HCT116 (cell line): ENCODE measurements at regions not wholly inside any gene's neighbourhood (a gene's known extent, or its start where the extent isn't known, plus 50 kb on each side); places are given as distances from the start of the nearest gene placed in this dataset.

ENCODE experiments used
- ATAC-seq: fragments of 200-7000 bp; cut with Tn5 transposase; 2 replicates; pipeline ENCODE4 v1.9.1; 2020; ENCODE audit warnings: mild to moderate bottlenecking, moderate library complexity
- BruUV-seq: library from RNA; stranded (reverse); fragments of 400-500 nt; replicated peaks from 2 replicates; lab custom pipeline; 2021; lab: Mats Ljungman, UMichigan
- CTCF ChIA-PET: fragments of 300-600 bp; sonication (Branson Sonifier 250); formaldehyde crosslinking; loops from one replicate; lab custom pipeline; 2021; ENCODE audit warnings: antibody characterized with exemption; lab: Charles Lee
- POLR2A ChIA-PET: fragments of 300-600, 350-600 bp; sonication (Branson Sonifier 250); formaldehyde crosslinking; loops from one replicate; lab custom pipeline; 2021; ENCODE audit warnings: antibody characterized with exemption; lab: Charles Lee
- RAD21 ChIA-PET, 2 experiments: fragments of 300-600 bp; sonication (Branson Sonifier 250); formaldehyde crosslinking; loops; one replicate each; lab custom pipeline; 2023; ENCODE audit warnings: low total read pairs in 2 of 2; ENCODE audit not compliant: uncharacterized antibody in 2 of 2, unreplicated experiment in 2 of 2, low non-redundant PET in 1 of 2; lab: Charles Lee
- DNase-seq: peaks from one replicate; pipeline ENCODE4 v3.0.0-alpha.2; 2010; ENCODE audit warnings: low read depth, low spot score
- H2AFZ ChIP-seq: fragments of 200-600 bp; shearing (Covaris generic), sonication (generic); 2 replicates; pipeline ENCODE4 v1.6.1; 2017; ENCODE audit warnings: low read depth, mixed run types, mixed read lengths, antibody characterized with exemption, low read length; ENCODE audit not compliant: poor library complexity, severe bottlenecking
- H3K27ac ChIP-seq: 2 replicates; pipeline ENCODE4 v1.5.1; 2012; ENCODE audit warnings: low read depth, low read length
- H3K27me3 ChIP-seq: fragments of 200-600 bp; sonication (generic); 2 replicates; pipeline ENCODE4 v1.6.1; 2016; ENCODE audit warnings: mixed run types, low read length, mixed read lengths; ENCODE audit not compliant: insufficient read depth
- H3K36me3 ChIP-seq, 2 experiments: fragments of 200-500 bp in 1 of 2; fragments of 200-600 bp in 1 of 2; sonication (Bioruptor generic) in 1 of 2; sonication (generic) in 1 of 2; 2 replicates each; pipeline versions ENCODE4 v1.5.1 to v1.6.1; 2014 to 2016; ENCODE audit warnings: low read length in 2 of 2, inconsistent platforms in 1 of 2, mixed read lengths in 1 of 2, mixed run types in 1 of 2; ENCODE audit not compliant: insufficient read depth in 2 of 2, control insufficient read depth in 1 of 2
- H3K4me1 ChIP-seq, 2 experiments: fragments of 200-600 bp in 1 of 2; sonication (generic) in 1 of 2; 2 replicates each; pipeline versions ENCODE4 v1.5.1 to v1.6.1; 2012 to 2017; ENCODE audit warnings: low read length in 2 of 2, inconsistent platforms in 1 of 2, mild to moderate bottlenecking in 1 of 2, mixed read lengths in 1 of 2, mixed run types in 1 of 2, moderate library complexity in 1 of 2; ENCODE audit not compliant: insufficient read depth in 2 of 2, control insufficient read depth in 1 of 2
- H3K4me2 ChIP-seq: fragments of 200-600 bp; sonication (generic); 2 replicates; pipeline ENCODE4 v1.6.1; 2017; ENCODE audit warnings: mixed run types, low read length, mixed read lengths
- H3K4me3 ChIP-seq, 2 experiments: fragments of 200-600 bp in 1 of 2; sonication (generic) in 1 of 2; replicated peaks in 1 of 2; 2 replicates each; pipeline ENCODE4 v1.5.1; 2011 to 2016; ENCODE audit warnings: low read length in 2 of 2, control low read depth in 1 of 2, low read depth in 1 of 2, mild to moderate bottlenecking in 1 of 2, mixed read lengths in 1 of 2, mixed run types in 1 of 2
- H3K79me2 ChIP-seq: fragments of 200-600 bp; sonication (generic); 2 replicates; pipeline ENCODE4 v1.6.1; 2017; ENCODE audit warnings: mild to moderate bottlenecking, mixed run types, low read length, moderate library complexity, mixed read lengths; ENCODE audit not compliant: insufficient read depth
- H3K9ac ChIP-seq: fragments of 200-600 bp; sonication (generic); 2 replicates; pipeline ENCODE4 v1.6.1; 2016; ENCODE audit warnings: low read length, mixed read lengths
- H3K9me2 ChIP-seq: fragments of 200-600 bp; sonication (generic), shearing (Covaris generic); 2 replicates; pipeline ENCODE4 v1.6.1; 2017; ENCODE audit warnings: mixed run types, mild to moderate bottlenecking, moderate library complexity; ENCODE audit not compliant: insufficient read depth
- H3K9me3 ChIP-seq, 2 experiments: fragments of 200-500 bp in 1 of 2; fragments of 200-600 bp in 1 of 2; sonication (Bioruptor generic) in 1 of 2; sonication (generic) in 1 of 2; 2 replicates each; pipeline ENCODE4 v1.6.1; 2014 to 2017; ENCODE audit warnings: low read length in 2 of 2, mixed read lengths in 2 of 2, inconsistent platforms in 1 of 2, low read depth in 1 of 2, mild to moderate bottlenecking in 1 of 2, mixed run types in 1 of 2, moderate library complexity in 1 of 2; ENCODE audit not compliant: control insufficient read depth in 1 of 2, insufficient read depth in 1 of 2
- H4K20me1 ChIP-seq: fragments of 200-600 bp; sonication (generic), shearing (Covaris generic); 2 replicates; pipeline ENCODE4 v1.6.1; 2017; ENCODE audit warnings: mixed run types, mild to moderate bottlenecking, moderate library complexity; ENCODE audit not compliant: insufficient read depth
- CEBPB ChIP-seq: IDR thresholded peaks from 2 replicates; pipeline ENCODE4 v1.6.1; 2012; ENCODE audit warnings: low read depth
- RAD21 ChIP-seq: IDR thresholded peaks from 2 replicates; pipeline ENCODE4 v1.6.1; 2012; ENCODE audit warnings: low read depth, mild to moderate bottlenecking
- SIN3A ChIP-seq: IDR thresholded peaks from 2 replicates; pipeline ENCODE4 v1.6.1; 2012; ENCODE audit warnings: low read depth
- ZBTB33 ChIP-seq: IDR thresholded peaks from 2 replicates; pipeline ENCODE4 v1.6.1; 2011; ENCODE audit warnings: mild to moderate bottlenecking, low read length, moderate library complexity; ENCODE audit not compliant: insufficient replicate concordance; ENCODE audit errors: extremely low read depth
- intact Hi-C: fragments of 100-400 bp; cut with micrococcal nuclease; formaldehyde crosslinking; loops from 2 replicates; pipeline ENCODE4 v1.10.0; 2022

GRCh38 chr12:78641837-78642423 lies 222.6 kb upstream of the SYT1 start:
- Histone ChIP-seq H3K4me2 (no peak overlapping the region), H3K4me3 (no peak overlapping the region), H3K4me1 (no peaks in the 10 kb centered on the region), H4K20me1 (no peaks in the 10 kb centered on the region), H2AFZ (peak overlapping the region; percentile 58), H3K36me3 (no peaks in the 10 kb centered on the region), H3K27me3 (no peaks in the 10 kb centered on the region), H3K27ac (no peak overlapping the region), H3K9ac (no peak overlapping the region), H3K9me2 (no peaks in the 10 kb centered on the region), H3K79me2 (no peaks in the 10 kb centered on the region), H3K9me3 (no peaks in the 10 kb centered on the region)
- peak; percentile 0 for DNase-seq
- intact Hi-C loops = no loop called here
- peak; percentile 54; the same call in 1 of the 2 replicates for ATAC-seq
- RAD21 ChIA-PET = no interaction called here
- TF ChIP-seq SIN3A (no peak), CEBPB (peak; percentile 30; the same call in 1 of the 2 replicates), RAD21 (peak; percentile 29; the same call in 1 of the 2 replicates)
- POLR2A ChIA-PET = no interaction called here
- BruUV-seq = no TSS peak
- CTCF ChIA-PET = no interaction called here

- no peak for DNase-seq
- Histone ChIP-seq H3K4me3 (no peak overlapping the region), H3K4me2 (no peak overlapping the region), H3K27ac (no peak overlapping the region), H3K79me2 (no peaks in the 10 kb centered on the region), H3K4me1 (no peaks in the 10 kb centered on the region), H3K9ac (no peak overlapping the region), H3K36me3 (no peaks in the 10 kb centered on the region), H3K9me2 (no peaks in the 10 kb centered on the region), H3K27me3 (no peaks in the 10 kb centered on the region), H2AFZ (no peak overlapping the region), H3K9me3 (no peaks in the 10 kb centered on the region), H4K20me1 (no peaks in the 10 kb centered on the region)
- POLR2A ChIA-PET = no interaction called here
- ATAC-seq = no peak
- TF ChIP-seq ZBTB33 = no peak
- RAD21 ChIA-PET = no interaction called here
- no TSS peak for BruUV-seq
- CTCF ChIA-PET = no interaction called here
- intact Hi-C loops = no loop called here
Observed at GRCh38 chr12:78645956-78646355, 218.6 kb upstream of the SYT1 start.
